Right lobe of liver (tissue), 4 donors: ENCODE measurements at regions not wholly inside any gene's neighbourhood (a gene's known extent, or its start where the extent isn't known, plus 50 kb on each side); places are given as distances from the start of the nearest gene placed in this dataset.

Experiments used
- POLR2A ChIP-seq: fragments of 450-650 bp; IDR thresholded peaks from one replicate; pipeline ENCODE4 v1.6.1; 2017; ENCODE audit warnings: antibody characterized with exemption, mild to moderate bottlenecking
- TF ChIP-seq, protein P1 (sequence below), 4 donors: fragments of 200-600 bp in 3 of 4; fragments of 450-650 bp in 1 of 4; IDR thresholded peaks; one replicate each; pipeline versions ENCODE4 v1.5.1 to v1.8.0; 2016 to 2022; ENCODE audit warnings: antibody characterized with exemption in 4 of 4, mild to moderate bottlenecking in 2 of 4
- donor health status: DM: no; HTN: no; CAD: no.
- donor health status: DM: no; HTN: no; CAD: no.
- donor health status: DM: no; HTN: yes; CAD: no.

DNA sequence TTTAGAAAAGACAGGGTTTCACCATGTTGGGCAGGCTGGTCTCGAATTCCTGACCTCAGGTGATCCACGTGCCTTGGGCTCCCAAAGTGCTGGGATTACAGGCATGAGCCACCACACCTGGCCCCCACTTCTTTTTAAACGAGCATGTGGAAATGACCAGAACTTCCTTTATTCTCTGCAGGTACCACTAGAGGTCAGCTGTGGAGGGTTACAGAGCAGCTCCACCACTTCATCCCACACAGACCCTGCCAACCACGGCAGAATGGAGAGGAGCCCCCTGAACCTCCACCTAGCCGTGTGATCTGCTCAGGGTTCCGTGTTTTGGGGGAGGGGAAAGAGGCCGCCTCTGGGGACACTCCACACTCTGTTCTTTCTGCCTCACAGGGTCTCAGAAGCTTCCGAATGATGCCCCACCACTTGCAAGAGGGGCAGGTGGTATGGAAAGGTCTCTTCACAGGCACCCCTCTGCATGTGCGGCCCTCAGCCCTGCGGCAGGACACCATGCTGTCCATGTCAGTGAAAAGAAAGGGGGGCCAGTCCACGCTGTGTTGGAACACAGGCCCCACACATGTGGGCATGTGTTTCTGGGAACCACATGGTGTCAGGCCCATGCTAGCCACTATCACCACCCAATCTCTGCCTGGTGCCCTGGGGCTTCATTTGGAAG, 465.0 kb downstream of the TSHZ3 start:
- TF ChIP-seq, protein P1, sequence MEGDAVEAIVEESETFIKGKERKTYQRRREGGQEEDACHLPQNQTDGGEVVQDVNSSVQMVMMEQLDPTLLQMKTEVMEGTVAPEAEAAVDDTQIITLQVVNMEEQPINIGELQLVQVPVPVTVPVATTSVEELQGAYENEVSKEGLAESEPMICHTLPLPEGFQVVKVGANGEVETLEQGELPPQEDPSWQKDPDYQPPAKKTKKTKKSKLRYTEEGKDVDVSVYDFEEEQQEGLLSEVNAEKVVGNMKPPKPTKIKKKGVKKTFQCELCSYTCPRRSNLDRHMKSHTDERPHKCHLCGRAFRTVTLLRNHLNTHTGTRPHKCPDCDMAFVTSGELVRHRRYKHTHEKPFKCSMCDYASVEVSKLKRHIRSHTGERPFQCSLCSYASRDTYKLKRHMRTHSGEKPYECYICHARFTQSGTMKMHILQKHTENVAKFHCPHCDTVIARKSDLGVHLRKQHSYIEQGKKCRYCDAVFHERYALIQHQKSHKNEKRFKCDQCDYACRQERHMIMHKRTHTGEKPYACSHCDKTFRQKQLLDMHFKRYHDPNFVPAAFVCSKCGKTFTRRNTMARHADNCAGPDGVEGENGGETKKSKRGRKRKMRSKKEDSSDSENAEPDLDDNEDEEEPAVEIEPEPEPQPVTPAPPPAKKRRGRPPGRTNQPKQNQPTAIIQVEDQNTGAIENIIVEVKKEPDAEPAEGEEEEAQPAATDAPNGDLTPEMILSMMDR (IDR thresholded peaks at IDR 0.05): no peak
- no peak for TF ChIP-seq POLR2A
